HG02970 (cell line): ENCODE measurements at regions not wholly inside any gene's neighbourhood (a gene's known extent, or its start where the extent isn't known, plus 50 kb on each side); places are given as distances from the start of the nearest gene placed in this dataset.
"Not testable (repeated sequence)": the region's sequence is repeated elsewhere in the genome, so short reads cannot be mapped to it uniquely, and the experiment has no call there.

Experiments used
- ATAC-seq: cut with Tn5 transposase; IDR thresholded peaks from one replicate; pipeline ENCODE4 v1.9.1; 2021; ENCODE audit warnings: mild to moderate bottlenecking, moderate library complexity, moderate number of reproducible peaks; ENCODE audit not compliant: unreplicated experiment, low FRiP score

DNA sequence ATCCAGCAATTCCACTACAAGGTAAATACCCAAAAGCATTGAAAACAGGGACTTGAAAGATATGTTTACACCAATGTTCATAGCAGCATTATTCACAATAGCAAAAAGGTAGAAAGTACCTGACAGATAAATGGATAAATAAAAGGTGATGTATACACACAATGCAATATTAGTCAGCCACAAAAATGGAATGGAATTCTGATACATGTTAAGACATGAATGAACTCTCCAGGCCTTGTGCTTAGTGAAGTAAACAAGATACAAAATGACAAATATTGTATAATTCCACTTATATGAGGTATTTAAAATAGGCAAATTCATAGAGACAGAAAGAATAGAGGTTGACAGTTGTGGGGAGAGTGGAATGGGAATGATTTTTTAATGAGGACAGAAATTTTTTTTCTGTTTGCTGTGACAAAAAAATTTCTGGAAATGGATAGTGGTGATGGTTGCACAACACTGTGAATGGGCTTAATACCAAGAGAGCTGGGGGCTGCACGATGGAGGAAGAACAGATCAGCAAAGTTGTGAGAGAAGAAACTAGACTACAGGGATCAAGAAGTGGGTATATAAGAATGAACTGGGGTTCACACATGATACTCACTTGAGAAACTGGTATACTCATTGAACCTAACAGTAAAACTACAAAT, 137.2 kb downstream of the MZT1 start:
- no peak for ATAC-seq

DNA sequence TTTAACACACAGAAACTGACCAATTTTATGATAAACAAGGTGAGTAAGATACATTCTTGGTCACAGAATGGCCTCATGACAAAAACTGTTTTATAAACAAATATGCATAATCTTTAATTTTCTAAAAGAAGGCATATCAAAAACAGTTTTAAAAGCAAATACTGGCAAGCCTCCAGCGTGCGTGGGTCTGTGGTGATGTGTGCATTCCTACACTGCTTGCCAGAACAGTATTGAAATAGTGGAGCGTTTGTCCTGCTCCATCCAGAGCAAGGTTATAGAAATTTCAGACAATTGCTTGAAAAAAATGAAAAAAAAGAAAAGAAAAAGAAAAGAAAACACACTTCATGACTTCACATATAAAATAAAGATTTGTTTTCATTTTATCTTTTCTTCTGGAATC, 140.9 kb downstream of the MZT1 start:
- no peak for ATAC-seq

DNA sequence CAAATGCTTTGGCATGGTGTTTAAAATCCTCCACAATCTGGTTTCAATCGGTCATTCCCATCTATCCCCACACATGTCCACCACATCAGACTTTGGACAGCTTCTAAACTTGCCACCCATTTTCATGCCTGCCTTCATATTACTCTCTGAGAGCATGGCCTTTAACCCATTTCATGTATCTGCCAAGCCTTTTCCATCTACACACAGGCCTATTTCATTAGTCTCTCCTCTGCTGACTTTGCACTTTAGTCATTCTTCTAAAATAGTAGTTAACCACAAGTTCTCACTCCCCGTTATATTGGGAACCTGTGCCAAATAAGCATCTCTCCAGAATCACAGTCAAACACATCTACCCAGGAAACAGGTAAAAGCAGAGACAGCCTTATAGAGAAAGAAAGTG, 142.2 kb downstream of the MZT1 start:
- no peak for ATAC-seq

GRCh38 chr13:72571191-72571590, 156.2 kb downstream of the MZT1 start:
- no peak for ATAC-seq

DNA sequence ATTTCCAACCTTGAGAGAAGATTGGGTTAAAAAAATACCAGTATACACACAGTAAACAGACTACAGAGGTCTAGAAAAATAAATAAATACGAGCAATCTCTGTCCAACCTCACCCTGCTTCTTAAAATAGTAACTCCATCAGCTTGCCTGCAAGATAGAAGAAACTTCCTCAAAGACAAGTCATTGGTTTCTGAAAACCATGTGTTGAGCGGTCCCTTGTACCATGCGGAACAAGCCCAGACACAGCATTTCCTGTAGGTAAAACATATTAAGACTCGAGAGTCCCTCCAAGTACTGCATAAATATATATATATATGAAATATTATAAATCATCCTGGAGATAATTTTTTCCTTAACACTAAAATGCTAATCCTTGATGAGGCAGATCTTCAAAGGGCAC, 157.4 kb downstream of the MZT1 start:
- no peak for ATAC-seq

DNA sequence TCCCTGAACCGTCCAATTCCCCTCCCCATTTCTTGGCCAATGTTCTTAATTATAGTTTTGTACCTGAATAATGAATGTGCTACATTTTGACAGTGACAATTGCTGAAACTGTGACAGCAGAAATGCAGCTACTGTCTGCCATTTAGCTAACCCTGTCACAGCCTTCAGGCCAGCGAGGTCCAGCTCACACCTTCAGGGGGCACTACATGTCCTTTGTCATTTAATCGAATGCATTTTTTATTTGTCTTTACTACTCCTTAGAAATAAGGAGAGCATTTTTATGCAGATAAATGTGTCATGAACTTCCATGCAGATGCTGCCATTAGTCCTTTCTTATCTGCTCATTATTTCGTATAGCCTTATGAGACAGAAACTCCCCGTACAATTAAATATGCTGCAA, 159.9 kb downstream of the MZT1 start:
- ATAC-seq = no peak

DNA sequence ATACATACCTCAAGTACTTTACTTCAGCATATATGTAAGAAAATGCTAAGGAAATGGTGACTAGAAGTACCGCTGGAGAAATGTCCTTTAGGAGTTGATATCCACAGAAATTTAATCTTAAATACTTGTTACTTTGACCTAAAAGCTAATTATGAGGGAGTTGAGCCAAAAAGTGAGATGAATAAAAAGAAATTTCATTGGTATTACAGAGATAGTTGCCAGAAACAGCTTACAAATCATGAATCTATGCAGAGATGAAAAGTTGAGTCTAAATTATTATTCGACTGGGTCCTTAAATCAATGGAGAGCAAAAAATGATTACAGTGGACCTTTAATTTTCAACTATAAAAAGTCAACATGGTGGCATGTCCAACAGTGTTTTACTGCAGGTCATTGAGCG, 160.9 kb downstream of the MZT1 start:
- no peak for ATAC-seq

DNA sequence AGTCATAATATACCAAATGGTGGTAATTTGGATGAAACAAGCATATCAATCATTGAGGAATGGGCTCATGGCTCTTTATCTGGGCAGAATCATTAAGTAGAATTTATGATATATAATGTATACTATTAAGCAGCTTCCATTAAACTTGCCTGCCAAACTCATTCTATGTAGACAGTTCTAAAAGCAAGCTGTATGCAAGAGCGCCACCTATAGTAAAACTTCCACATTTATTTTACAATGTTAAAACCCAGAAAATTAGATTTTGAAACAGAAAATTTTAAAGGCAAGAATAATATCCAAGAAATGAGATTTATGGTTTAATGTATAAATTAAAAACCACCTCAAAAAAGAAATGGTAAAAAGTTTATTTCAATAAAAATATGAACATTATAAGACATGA, 161.5 kb downstream of the MZT1 start:
- no peak for ATAC-seq

DNA sequence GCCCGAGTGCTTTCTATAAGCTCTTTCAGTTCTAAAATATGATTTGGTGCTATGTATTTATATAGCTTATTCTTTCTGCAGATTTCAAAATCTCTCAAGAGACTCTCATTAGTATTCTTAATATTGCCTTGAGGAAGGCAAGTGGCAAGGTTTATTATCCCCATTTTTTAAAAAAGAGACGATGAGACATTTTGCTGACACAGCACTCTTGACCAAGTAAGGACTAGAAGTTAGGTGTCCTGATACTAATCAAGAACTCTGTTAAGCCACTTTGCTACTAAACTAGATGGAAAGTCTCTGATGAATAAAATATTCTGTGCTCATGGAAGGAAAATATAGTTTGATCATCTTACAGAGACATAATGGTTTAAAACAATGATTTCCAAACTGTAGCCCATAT, 164.7 kb downstream of the MZT1 start:
- no peak for ATAC-seq

- no peak for ATAC-seq
Measured at GRCh38 chr13:72561791-72562190, 165.6 kb downstream of the MZT1 start.

- no peak for ATAC-seq
Measured at GRCh38 chr13:72559716-72560115, 167.7 kb downstream of the MZT1 start.

DNA sequence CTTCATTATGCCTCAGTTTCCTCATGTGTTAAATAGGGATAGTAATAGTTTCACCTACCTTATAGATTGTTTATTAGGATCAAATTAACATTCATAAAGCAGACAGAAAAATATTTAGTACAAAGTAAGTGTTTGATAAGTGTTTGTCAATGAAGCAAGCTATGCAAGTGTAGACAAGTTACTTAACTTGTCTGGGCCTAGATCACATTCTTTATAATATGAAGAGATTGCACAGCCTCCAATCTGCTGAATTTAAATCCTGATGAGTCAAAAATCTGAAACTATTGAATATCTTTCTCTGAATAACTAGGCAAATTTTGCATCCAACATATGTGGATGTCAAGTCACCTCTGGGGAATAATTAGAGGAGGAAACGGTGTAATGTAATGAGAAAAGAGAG, 170.5 kb downstream of the MZT1 start:
- ATAC-seq = no peak

DNA sequence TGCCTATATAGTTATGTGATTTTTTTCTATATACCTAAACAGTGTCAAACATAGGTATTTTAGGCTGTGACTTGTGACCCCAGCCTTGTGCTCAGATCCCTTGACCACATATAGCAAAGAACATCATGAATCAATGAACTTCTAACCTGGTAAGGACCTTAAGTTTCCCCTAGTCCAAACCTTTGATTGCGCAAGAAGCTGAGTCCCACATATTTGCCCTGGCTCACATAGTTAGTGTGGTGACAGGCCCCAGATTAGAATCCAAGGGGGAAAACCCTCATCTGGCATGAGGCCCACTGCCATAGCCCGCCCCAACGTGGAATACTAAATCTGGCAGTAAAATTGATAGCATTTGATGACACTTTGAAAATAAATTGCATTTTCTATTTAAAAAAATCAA, 171.8 kb downstream of the MZT1 start:
- no peak for ATAC-seq

GRCh38 chr13:72552731-72553130, 174.7 kb downstream of the MZT1 start:
- no peak for ATAC-seq

DNA sequence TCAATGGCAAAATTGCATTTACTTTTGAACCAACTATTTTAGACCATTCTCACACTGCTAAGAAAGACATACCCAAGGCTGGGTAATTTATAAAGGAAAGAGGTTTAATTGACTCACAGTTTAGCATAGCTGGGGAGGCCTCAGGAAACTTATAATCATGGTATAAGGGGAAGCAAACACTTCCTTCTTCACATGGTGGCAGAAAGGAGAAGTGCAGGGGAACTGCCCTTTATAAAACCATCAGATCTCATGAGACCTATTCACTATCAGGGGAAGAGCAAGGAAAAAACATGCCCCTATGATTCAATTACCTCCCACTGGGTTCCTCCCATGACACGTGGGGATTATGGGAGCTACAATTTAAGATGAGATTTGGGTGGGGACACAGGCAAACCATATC, 181.5 kb downstream of the MZT1 start:
- ATAC-seq = not testable (repeated sequence)

DNA sequence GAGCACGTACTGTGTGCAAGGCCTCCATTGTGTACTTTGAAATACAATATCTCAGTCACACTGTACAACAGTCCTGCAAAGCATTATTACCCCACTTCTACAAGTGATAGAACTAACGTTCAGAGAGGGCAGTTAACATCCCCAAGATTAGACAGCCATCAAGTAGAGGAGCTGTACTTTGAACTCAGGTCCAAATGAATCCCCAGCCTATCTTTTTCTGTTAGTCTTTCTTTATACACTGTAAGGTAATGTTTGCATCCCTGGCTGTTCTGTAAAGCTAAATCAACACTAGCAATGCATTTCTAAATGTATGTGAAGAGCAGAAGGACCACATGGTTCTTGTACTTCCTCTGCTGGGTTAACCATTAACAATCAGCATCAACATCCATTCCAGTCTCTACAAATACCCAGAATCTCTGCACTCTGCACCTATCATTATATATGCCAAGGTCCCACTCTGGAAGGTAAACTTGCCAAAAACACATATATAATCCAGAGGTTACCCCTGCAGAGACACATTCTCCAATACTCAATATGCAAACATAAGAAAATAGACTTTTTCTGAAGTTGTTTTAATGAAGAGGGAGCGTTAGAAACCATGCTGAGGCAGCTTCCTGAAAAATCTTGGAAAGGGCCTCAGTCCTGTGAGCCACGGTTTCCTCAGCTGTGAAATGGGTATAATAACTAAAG, 182.3 kb downstream of the MZT1 start:
- ATAC-seq = no peak

- ATAC-seq = no peak
Measured at GRCh38 chr13:72544042-72544441, 183.4 kb downstream of the MZT1 start.

DNA sequence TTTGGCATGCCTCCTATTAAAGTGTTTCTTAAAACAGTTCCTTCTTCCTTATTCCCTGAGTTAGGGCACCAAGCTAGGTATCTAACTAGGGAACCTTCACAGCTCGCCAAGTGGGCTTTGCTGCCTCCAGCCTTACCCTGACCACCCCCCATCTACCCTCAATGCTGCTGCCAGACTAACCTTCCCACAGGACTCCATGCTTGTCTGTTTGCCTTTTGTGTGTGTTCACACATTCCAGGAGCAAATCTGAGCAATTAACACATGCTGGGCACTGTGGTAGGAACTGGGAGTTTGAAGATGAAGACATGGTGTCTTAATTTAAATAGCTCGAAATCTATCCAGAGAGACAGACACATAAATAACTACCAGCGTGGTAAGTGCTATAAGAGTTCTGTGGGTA, 185.2 kb downstream of the MZT1 start:
- ATAC-seq = no peak

- ATAC-seq = no peak
Measured at GRCh38 chr13:72541674-72542073, 185.8 kb downstream of the MZT1 start.

- no peak for ATAC-seq
Measured at GRCh38 chr13:72540881-72541280, 186.5 kb downstream of the MZT1 start.

DNA sequence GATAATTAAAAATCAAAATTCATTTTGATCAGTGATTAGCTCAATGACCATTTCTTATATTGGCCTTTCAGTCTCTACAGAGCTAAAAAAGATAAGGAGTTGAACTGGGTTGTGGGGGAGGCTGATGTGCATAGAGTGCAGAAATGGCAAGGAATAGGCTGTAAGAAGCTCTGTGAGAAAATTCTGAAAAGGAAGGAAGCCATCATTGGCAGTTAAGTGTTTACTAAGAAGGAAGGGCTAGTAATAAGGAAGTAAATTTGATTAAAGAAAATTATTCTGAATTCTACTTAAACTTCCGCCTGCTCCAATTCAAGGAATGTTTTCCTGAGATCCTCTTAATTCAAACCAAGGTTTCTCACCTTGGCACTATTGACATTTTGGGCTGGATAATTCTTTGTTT, 187.5 kb downstream of the MZT1 start:
- ATAC-seq = no peak

GRCh38 chr13:72537782-72538181, 189.6 kb downstream of the MZT1 start:
- ATAC-seq = no peak

DNA sequence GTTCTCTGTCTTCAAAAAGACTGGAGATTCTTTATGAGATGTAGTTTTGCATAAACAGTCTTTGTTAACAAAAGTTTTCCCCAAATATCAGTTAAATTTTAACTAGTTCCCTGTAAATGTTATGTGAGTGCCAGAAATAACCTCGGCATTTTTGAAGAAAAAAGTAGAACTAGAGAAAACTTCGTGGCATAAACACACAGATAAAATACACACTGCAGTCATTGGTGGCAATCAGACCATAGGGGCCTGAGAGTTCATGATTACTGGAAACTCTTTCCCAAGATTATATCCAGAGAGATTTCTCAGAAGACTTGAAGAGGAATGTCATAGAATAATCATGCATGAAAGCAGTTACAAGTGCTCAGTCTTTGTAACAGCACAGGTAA, 190.0 kb downstream of the MZT1 start:
- no peak for ATAC-seq
